ENCODE measurements at regions not wholly inside any gene's neighbourhood (a gene's known extent, or its start where the extent isn't known, plus 50 kb on each side); places are given as distances from the start of the nearest gene placed in this dataset.

DNA sequence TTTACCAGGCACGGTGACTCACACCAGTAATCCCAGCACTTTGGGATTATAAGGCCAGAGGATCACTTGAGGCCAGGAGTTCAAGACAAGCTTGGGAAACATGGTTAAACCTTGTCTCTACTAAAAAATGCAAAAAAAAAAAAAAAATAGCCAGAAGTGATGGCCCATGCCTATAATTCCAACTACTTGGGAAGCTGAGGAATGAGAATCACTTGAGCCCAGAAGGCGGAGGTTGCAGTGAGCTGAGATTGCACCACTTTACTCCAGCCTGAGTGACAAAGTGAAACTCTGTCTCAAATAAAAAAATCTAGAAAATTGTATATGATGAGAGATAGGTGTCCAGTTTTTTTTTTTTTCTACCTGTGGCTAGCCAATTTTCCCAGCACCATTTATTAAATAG lies 578.2 kb downstream of the ANKRD7 start:
- Histone ChIP-seq H3K36me3 (ENCODE audit: insufficient read depth, low read length) (no peaks in the 10 kb centered on the region), H3K4me3 (ENCODE audit: low read length) (no peak overlapping the region), H2AFZ (ENCODE audit: low read depth, low read length) (no peak overlapping the region), H3K9ac (ENCODE audit: low read length) (no peak overlapping the region), H3K27me3 (ENCODE audit: insufficient read depth, low read depth, low read length) (no peaks in the 10 kb centered on the region), H3K27ac (ENCODE audit: low read length) (no peak overlapping the region), H3F3A (ENCODE audit: insufficient read depth, low read length, poor library complexity, severe bottlenecking) (no peaks in the 10 kb centered on the region), H3K9me3 (ENCODE audit: low read length) (no peaks in the 10 kb centered on the region), H3K4me2 (ENCODE audit: low read length) (no peak overlapping the region), H3K79me2 (replicated peaks; ENCODE audit: insufficient read depth, low read length) (no peaks in the 10 kb centered on the region), H4K20me1 (ENCODE audit: insufficient read depth) (no peaks in the 10 kb centered on the region), H3K9me2 (ENCODE audit: insufficient read depth, low read length) (no peaks in the 10 kb centered on the region)
- TF ChIP-seq MXI1 (conservative IDR thresholded peaks at IDR 0.05; ENCODE audit: poor library complexity, severe bottlenecking) (no peak), POLR2AphosphoS5 (IDR thresholded peaks at IDR 0.05) (no peak), EP300 (conservative IDR thresholded peaks at IDR 0.05; ENCODE audit: poor library complexity, severe bottlenecking) (no peak), TAF1 (IDR thresholded peaks at IDR 0.05; ENCODE audit: low read depth) (no peak), SMC3 (conservative IDR thresholded peaks at IDR 0.05; ENCODE audit: poor library complexity) (no peak), EZH2 (IDR thresholded peaks at IDR 0.05; ENCODE audit: borderline replicate concordance, insufficient read depth, low read length, poor library complexity, severe bottlenecking) (no peak), RAD21 (conservative IDR thresholded peaks at IDR 0.05) (no peak)
- TF ChIP-seq, protein P1, sequence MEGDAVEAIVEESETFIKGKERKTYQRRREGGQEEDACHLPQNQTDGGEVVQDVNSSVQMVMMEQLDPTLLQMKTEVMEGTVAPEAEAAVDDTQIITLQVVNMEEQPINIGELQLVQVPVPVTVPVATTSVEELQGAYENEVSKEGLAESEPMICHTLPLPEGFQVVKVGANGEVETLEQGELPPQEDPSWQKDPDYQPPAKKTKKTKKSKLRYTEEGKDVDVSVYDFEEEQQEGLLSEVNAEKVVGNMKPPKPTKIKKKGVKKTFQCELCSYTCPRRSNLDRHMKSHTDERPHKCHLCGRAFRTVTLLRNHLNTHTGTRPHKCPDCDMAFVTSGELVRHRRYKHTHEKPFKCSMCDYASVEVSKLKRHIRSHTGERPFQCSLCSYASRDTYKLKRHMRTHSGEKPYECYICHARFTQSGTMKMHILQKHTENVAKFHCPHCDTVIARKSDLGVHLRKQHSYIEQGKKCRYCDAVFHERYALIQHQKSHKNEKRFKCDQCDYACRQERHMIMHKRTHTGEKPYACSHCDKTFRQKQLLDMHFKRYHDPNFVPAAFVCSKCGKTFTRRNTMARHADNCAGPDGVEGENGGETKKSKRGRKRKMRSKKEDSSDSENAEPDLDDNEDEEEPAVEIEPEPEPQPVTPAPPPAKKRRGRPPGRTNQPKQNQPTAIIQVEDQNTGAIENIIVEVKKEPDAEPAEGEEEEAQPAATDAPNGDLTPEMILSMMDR (IDR thresholded peaks at IDR 0.05; ENCODE audit: poor library complexity, severe bottlenecking) = no peak
- TF ChIP-seq, protein P2, sequence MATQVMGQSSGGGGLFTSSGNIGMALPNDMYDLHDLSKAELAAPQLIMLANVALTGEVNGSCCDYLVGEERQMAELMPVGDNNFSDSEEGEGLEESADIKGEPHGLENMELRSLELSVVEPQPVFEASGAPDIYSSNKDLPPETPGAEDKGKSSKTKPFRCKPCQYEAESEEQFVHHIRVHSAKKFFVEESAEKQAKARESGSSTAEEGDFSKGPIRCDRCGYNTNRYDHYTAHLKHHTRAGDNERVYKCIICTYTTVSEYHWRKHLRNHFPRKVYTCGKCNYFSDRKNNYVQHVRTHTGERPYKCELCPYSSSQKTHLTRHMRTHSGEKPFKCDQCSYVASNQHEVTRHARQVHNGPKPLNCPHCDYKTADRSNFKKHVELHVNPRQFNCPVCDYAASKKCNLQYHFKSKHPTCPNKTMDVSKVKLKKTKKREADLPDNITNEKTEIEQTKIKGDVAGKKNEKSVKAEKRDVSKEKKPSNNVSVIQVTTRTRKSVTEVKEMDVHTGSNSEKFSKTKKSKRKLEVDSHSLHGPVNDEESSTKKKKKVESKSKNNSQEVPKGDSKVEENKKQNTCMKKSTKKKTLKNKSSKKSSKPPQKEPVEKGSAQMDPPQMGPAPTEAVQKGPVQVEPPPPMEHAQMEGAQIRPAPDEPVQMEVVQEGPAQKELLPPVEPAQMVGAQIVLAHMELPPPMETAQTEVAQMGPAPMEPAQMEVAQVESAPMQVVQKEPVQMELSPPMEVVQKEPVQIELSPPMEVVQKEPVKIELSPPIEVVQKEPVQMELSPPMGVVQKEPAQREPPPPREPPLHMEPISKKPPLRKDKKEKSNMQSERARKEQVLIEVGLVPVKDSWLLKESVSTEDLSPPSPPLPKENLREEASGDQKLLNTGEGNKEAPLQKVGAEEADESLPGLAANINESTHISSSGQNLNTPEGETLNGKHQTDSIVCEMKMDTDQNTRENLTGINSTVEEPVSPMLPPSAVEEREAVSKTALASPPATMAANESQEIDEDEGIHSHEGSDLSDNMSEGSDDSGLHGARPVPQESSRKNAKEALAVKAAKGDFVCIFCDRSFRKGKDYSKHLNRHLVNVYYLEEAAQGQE (IDR thresholded peaks at IDR 0.05; ENCODE audit: borderline replicate concordance) = no peak

GRCh38 chr7:118826246-118826645 lies 601.7 kb downstream of the ANKRD7 start:
- Histone ChIP-seq H3K36me3 (ENCODE audit: insufficient read depth, low read length) (no peaks in the 10 kb centered on the region), H3F3A (ENCODE audit: insufficient read depth, low read length, poor library complexity, severe bottlenecking) (no peaks in the 10 kb centered on the region), H3K27ac (ENCODE audit: low read length) (no peak overlapping the region), H4K20me1 (ENCODE audit: insufficient read depth) (no peaks in the 10 kb centered on the region), H3K4me2 (ENCODE audit: low read length) (no peak overlapping the region), H3K79me2 (replicated peaks; ENCODE audit: insufficient read depth, low read length) (no peaks in the 10 kb centered on the region), H3K27me3 (ENCODE audit: insufficient read depth, low read depth, low read length) (no peaks in the 10 kb centered on the region), H3K9me2 (ENCODE audit: insufficient read depth, low read length) (no peaks in the 10 kb centered on the region), H2AFZ (ENCODE audit: low read depth, low read length) (no peak overlapping the region), H3K4me3 (ENCODE audit: low read length) (no peak overlapping the region), H3K9me3 (ENCODE audit: low read length) (no peaks in the 10 kb centered on the region), H3K9ac (ENCODE audit: low read length) (no peak overlapping the region)
- TF ChIP-seq SMC3 (conservative IDR thresholded peaks at IDR 0.05; ENCODE audit: poor library complexity) (no peak), MXI1 (conservative IDR thresholded peaks at IDR 0.05; ENCODE audit: poor library complexity, severe bottlenecking) (no peak), TAF1 (IDR thresholded peaks at IDR 0.05; ENCODE audit: low read depth) (no peak), EZH2 (IDR thresholded peaks at IDR 0.05; ENCODE audit: borderline replicate concordance, insufficient read depth, low read length, poor library complexity, severe bottlenecking) (no peak), POLR2AphosphoS5 (IDR thresholded peaks at IDR 0.05) (no peak), EP300 (conservative IDR thresholded peaks at IDR 0.05; ENCODE audit: poor library complexity, severe bottlenecking) (no peak), RAD21 (conservative IDR thresholded peaks at IDR 0.05) (no peak)
- TF ChIP-seq, protein P2 (IDR thresholded peaks at IDR 0.05; ENCODE audit: borderline replicate concordance) = no peak
- TF ChIP-seq, protein P1 (IDR thresholded peaks at IDR 0.05; ENCODE audit: poor library complexity, severe bottlenecking) = no peak

Data from neural cell (in vitro differentiated cells).